Activated T-helper 1 cell treated with anti-CD3 and anti-CD28 coated beads, Interleukin-12 subunit alpha, Interleukin-12 subunit beta, Interleukin-2, Interleukin-4 antibody, amounts not matched to agents 30 ng/mL and 10 ng/mL and 1 ng/mL, durations not matched to agents 14 hours and 24 hours and 36 hours (primary cell): ENCODE measurements at regions not wholly inside any gene's neighbourhood (a gene's known extent, or its start where the extent isn't known, plus 50 kb on each side); places are given as distances from the start of the nearest gene placed in this dataset.
"Not testable (repeated sequence)": the region's sequence is repeated elsewhere in the genome, so short reads cannot be mapped to it uniquely, and the experiment has no call there.

Experiments used
- DNase-seq: peaks from one replicate; pipeline ENCODE4 v3.0.0; 2021; ENCODE audit warnings: low spot score
- H3K27ac Mint-ChIP-seq: one replicate; pipeline ENCODE4 v1.8.0; 2021; ENCODE audit warnings: mild to moderate bottlenecking, mixed read lengths
- H3K27me3 Mint-ChIP-seq: one replicate; pipeline ENCODE4 v1.8.0; 2022; ENCODE audit warnings: mild to moderate bottlenecking, moderate library complexity, mixed read lengths; ENCODE audit not compliant: insufficient read depth
- H3K36me3 Mint-ChIP-seq: one replicate; pipeline ENCODE4 v1.8.0; 2021; ENCODE audit warnings: low read depth, mixed read lengths
- H3K4me1 Mint-ChIP-seq: one replicate; pipeline ENCODE4 v1.8.0; 2021; ENCODE audit warnings: low read depth, mixed read lengths
- H3K4me3 Mint-ChIP-seq: one replicate; pipeline ENCODE4 v1.8.0; 2021; ENCODE audit warnings: mild to moderate bottlenecking, moderate library complexity, mixed read lengths
- H3K9me3 Mint-ChIP-seq: one replicate; pipeline ENCODE4 v1.8.0; 2021; ENCODE audit warnings: mixed read lengths
- intact Hi-C: fragments of 100-400 bp; cut with micrococcal nuclease; formaldehyde crosslinking; loops from one replicate; pipeline ENCODE4 v1.15.1; 2024

GRCh38 chr11:36743039-36743438, 145.0 kb upstream of the RAG2 start:
- no peak overlapping the region for H3K4me3 Mint-ChIP-seq
- H3K27ac Mint-ChIP-seq, result no peak overlapping the region
- H3K4me1 Mint-ChIP-seq, result peaks cover 5% of the 10 kb centered on the region
- no peak for DNase-seq
- H3K27me3 Mint-ChIP-seq, result peaks cover 16% of the 10 kb centered on the region
- H3K9me3 Mint-ChIP-seq, result no peaks in the 10 kb centered on the region
- H3K36me3 Mint-ChIP-seq, result no peaks in the 10 kb centered on the region
- intact Hi-C loops, result no loop called here

- no peak overlapping the region for H3K27ac Mint-ChIP-seq
- peaks cover 5% of the 10 kb centered on the region for H3K4me1 Mint-ChIP-seq
- H3K9me3 Mint-ChIP-seq, result no peaks in the 10 kb centered on the region
- no peak for DNase-seq
- intact Hi-C loops, result no loop called here
- H3K4me3 Mint-ChIP-seq, result no peak overlapping the region
- peaks cover 15% of the 10 kb centered on the region for H3K27me3 Mint-ChIP-seq
- no peaks in the 10 kb centered on the region for H3K36me3 Mint-ChIP-seq
Observed at GRCh38 chr11:36741515-36741914, 143.5 kb upstream of the RAG2 start.

- peaks cover 5% of the 10 kb centered on the region for H3K4me1 Mint-ChIP-seq
- H3K27me3 Mint-ChIP-seq, result peaks cover 19% of the 10 kb centered on the region
- no peak for DNase-seq
- H3K4me3 Mint-ChIP-seq, result no peak overlapping the region
- no peaks in the 10 kb centered on the region for H3K36me3 Mint-ChIP-seq
- H3K27ac Mint-ChIP-seq, result no peak overlapping the region
- no peaks in the 10 kb centered on the region for H3K9me3 Mint-ChIP-seq
- intact Hi-C loops, result no loop called here
Observed at GRCh38 chr11:36738292-36738861, 140.3 kb upstream of the RAG2 start.

GRCh38 chr11:36736103-36736502, 138.1 kb upstream of the RAG2 start:
- no peak for DNase-seq
- no peak overlapping the region for H3K4me3 Mint-ChIP-seq
- peaks cover 19% of the 10 kb centered on the region for H3K27me3 Mint-ChIP-seq

GRCh38 chr11:36733721-36734120, 135.7 kb upstream of the RAG2 start:
- H3K27me3 Mint-ChIP-seq, result peaks cover 13% of the 10 kb centered on the region
- H3K36me3 Mint-ChIP-seq, H3K4me1 Mint-ChIP-seq, DNase-seq, H3K9me3 Mint-ChIP-seq, intact Hi-C loops, H3K4me3 Mint-ChIP-seq, H3K27ac Mint-ChIP-seq: not testable (repeated sequence)

More at GRCh38 chr11:36736103-36736502, 138.1 kb upstream of the RAG2 start:
- Mint-ChIP-seq H3K9me3 (no peaks in the 10 kb centered on the region), H3K4me1 (peaks cover 5% of the 10 kb centered on the region), H3K27ac (no peak overlapping the region), H3K36me3 (no peaks in the 10 kb centered on the region)
- intact Hi-C loops, result no loop called here

- DNase-seq, result no peak
- Mint-ChIP-seq H3K9me3 (no peaks in the 10 kb centered on the region), H3K4me3 (no peak overlapping the region), H3K4me1 (no peaks in the 10 kb centered on the region), H3K27me3 (peaks cover 7% of the 10 kb centered on the region), H3K27ac (no peak overlapping the region), H3K36me3 (no peaks in the 10 kb centered on the region)
- intact Hi-C loops, result no loop called here
Observed at GRCh38 chr11:36730761-36731160, 132.7 kb upstream of the RAG2 start.

GRCh38 chr11:36729825-36730224, 131.8 kb upstream of the RAG2 start:
- Mint-ChIP-seq H3K27ac (no peak overlapping the region), H3K4me1 (no peaks in the 10 kb centered on the region), H3K9me3 (no peaks in the 10 kb centered on the region), H3K4me3 (no peak overlapping the region), H3K36me3 (no peaks in the 10 kb centered on the region), H3K27me3 (peaks cover 6% of the 10 kb centered on the region)
- DNase-seq, result no peak
- intact Hi-C loops, result no loop called here

- no peak overlapping the region for H3K27ac Mint-ChIP-seq
- H3K27me3 Mint-ChIP-seq, result peaks cover 3% of the 10 kb centered on the region
- no peaks in the 10 kb centered on the region for H3K36me3 Mint-ChIP-seq
- H3K4me1 Mint-ChIP-seq, result no peaks in the 10 kb centered on the region
- no peaks in the 10 kb centered on the region for H3K9me3 Mint-ChIP-seq
- H3K4me3 Mint-ChIP-seq, result no peak overlapping the region
- DNase-seq, result no peak
- intact Hi-C loops, result no loop called here
Observed at GRCh38 chr11:36726420-36726819, 128.4 kb upstream of the RAG2 start.

GRCh38 chr11:36724742-36725385, 126.8 kb upstream of the RAG2 start:
- no peak overlapping the region for H3K4me3 Mint-ChIP-seq
- H3K27ac Mint-ChIP-seq, result no peak overlapping the region
- H3K27me3 Mint-ChIP-seq, result peaks cover 3% of the 10 kb centered on the region
- no peaks in the 10 kb centered on the region for H3K36me3 Mint-ChIP-seq
- DNase-seq, result no peak
- no peaks in the 10 kb centered on the region for H3K4me1 Mint-ChIP-seq
- intact Hi-C loops, result no loop called here
- no peaks in the 10 kb centered on the region for H3K9me3 Mint-ChIP-seq

- intact Hi-C loops, result no loop called here
- H3K9me3 Mint-ChIP-seq, result no peaks in the 10 kb centered on the region
- no peaks in the 10 kb centered on the region for H3K36me3 Mint-ChIP-seq
- H3K27me3 Mint-ChIP-seq, result peaks cover 5% of the 10 kb centered on the region
- no peak for DNase-seq
- H3K4me3 Mint-ChIP-seq, result no peak overlapping the region
- no peaks in the 10 kb centered on the region for H3K4me1 Mint-ChIP-seq
- no peak overlapping the region for H3K27ac Mint-ChIP-seq
Observed at GRCh38 chr11:36722421-36722820, 124.4 kb upstream of the RAG2 start.

- Mint-ChIP-seq H3K36me3 (no peaks in the 10 kb centered on the region), H3K9me3 (no peaks in the 10 kb centered on the region), H3K4me1 (no peaks in the 10 kb centered on the region), H3K4me3 (no peak overlapping the region), H3K27ac (no peak overlapping the region), H3K27me3 (peaks cover 2% of the 10 kb centered on the region)
- intact Hi-C loops, result no loop called here
- no peak for DNase-seq
Observed at GRCh38 chr11:36719358-36720107, 121.5 kb upstream of the RAG2 start.

- no peaks in the 10 kb centered on the region for H3K4me1 Mint-ChIP-seq
- intact Hi-C loops, result no loop called here
- H3K4me3 Mint-ChIP-seq, result no peak overlapping the region
- peaks cover 2% of the 10 kb centered on the region for H3K27me3 Mint-ChIP-seq
- no peak for DNase-seq
- no peaks in the 10 kb centered on the region for H3K9me3 Mint-ChIP-seq
- no peak overlapping the region for H3K27ac Mint-ChIP-seq
- no peaks in the 10 kb centered on the region for H3K36me3 Mint-ChIP-seq
Observed at GRCh38 chr11:36718451-36718850, 120.4 kb upstream of the RAG2 start.

GRCh38 chr11:36713715-36714114, 115.7 kb upstream of the RAG2 start:
- intact Hi-C loops, result no loop called here
- H3K9me3 Mint-ChIP-seq, result no peaks in the 10 kb centered on the region
- H3K27me3 Mint-ChIP-seq, result peaks cover 2% of the 10 kb centered on the region
- no peak for DNase-seq
- H3K4me1 Mint-ChIP-seq, result no peaks in the 10 kb centered on the region
- H3K36me3 Mint-ChIP-seq, result no peaks in the 10 kb centered on the region
- H3K4me3 Mint-ChIP-seq, result no peak overlapping the region
- H3K27ac Mint-ChIP-seq, result no peak overlapping the region
